HG02763 (cell line): ENCODE measurements at regions not wholly inside any gene's neighbourhood (a gene's known extent, or its start where the extent isn't known, plus 50 kb on each side); places are given as distances from the start of the nearest gene placed in this dataset.
A peak's percentile ranks its signal among the peaks of the same experiment; 100 is the strongest.
"Not testable (repeated sequence)": the region's sequence is repeated elsewhere in the genome, so short reads cannot be mapped to it uniquely, and the experiment has no call there.

ENCODE experiments used
- ATAC-seq: cut with Tn5 transposase; IDR thresholded peaks from one replicate; pipeline ENCODE4 v1.9.1; 2021; ENCODE audit warnings: mild to moderate bottlenecking, moderate library complexity; ENCODE audit not compliant: unreplicated experiment

DNA sequence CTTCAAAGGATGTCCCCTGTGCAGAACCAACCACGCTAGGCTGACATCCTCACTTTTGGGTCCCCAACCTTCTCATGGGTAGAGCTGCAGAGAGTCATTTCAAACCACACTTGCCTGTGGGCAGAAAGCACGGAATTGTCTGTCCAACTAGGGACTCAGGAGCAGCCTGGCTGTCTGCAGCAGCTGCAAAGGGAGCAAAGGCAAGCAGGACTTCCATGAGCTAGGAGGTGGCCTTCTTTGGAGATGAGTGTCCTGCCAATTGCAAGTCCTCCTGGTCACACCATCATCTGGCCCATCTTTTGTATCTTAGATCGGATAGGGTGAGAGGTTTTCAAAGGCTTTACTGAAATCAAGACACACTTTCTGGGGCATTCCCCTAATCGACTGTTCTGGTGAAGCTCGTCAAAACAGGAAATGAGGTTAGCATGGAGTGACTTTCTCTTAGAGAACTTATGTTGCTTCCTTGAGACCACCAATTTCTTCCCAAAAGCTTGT lies 222.3 kb upstream of the PLGLB2 start:
- peak; percentile 60 for ATAC-seq

- not testable (repeated sequence) for ATAC-seq
Measured at GRCh38 chr2:87526258-87526657, 221.6 kb upstream of the PLGLB2 start.

- not testable (repeated sequence) for ATAC-seq
Measured at GRCh38 chr2:87531968-87532715, 215.7 kb upstream of the PLGLB2 start.

DNA sequence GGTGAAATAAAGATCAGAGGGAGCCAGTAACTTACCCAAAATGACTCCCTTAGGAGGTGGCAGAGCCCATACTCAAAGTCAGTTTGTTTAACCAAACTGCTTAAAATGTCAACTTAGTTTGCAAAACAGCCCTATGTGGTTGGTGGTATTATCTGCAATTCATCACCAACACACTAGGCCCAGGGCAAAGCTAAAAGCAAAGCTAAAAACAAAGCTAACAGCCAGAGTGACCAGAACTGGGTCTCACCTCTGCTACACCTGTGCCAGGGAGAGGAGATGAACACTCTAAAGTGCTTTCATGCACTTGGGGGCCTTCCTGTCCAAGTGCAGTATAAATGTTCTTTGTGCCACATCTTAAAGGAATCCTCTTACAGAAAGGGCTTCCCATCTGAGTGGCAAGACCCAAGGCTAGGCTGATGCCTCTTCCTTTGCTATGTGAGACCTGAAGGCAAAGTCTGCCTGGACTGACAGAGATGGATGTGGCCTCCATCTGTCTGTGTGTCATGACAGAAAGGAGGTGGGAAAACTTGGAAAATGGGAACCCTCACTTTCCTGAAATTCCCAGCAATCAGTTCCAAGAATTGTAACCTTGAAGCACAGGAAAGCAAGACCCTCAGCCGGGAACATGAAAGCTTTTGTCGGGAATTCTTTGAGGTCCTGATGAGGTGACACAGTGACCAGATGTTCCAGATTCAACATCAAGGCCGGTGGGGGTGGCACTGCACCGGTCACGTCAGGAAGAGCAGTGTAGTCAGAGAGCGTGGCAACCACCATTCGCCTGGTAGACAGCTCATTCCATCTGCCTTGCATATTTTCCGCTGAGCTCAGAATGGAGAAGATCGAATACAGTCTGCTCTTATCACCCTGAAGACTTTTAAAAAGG lies 214.3 kb upstream of the PLGLB2 start:
- not testable (repeated sequence) for ATAC-seq

- ATAC-seq: not testable (repeated sequence)
Measured at GRCh38 chr2:87534273-87534889, 213.5 kb upstream of the PLGLB2 start.

DNA sequence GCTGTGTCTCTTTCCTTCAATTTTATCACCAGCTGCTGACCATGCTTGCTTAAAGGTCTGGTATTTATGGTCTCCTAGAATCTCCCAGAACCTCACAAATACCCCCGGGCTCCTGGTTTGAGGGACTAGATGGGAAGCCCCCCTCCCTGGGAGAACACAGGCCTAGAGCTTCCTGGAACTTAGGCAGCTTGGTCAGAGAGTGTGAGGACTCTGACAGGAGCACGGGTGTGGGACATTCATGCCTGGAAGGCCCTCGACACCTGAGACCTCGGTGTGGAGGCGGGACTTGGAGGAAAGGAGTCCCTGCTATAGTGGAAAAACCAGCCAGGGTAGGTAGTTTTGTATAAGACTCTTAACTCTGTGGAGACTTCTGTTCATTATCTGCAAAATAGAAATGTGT lies 211.5 kb upstream of the PLGLB2 start:
- not testable (repeated sequence) for ATAC-seq

DNA sequence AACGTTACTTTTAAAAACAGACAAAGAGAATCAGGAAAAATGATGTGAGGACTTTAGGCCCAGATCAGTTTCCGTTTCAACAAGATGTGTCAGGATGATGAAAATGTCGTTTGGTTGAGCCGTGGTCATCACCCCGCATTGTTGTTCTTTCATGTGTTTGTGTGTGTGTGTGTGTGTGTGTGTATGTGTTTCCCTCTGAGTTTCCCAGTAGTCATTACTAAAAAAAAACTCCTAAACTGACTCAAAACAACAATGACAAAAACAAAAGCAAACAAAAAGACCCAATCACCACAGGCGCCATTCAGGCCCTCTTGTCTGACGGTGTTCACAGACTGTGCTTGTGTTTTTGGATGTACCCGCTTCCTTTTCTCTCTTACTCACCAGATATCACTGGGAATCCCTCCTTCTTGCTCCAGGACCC lies 210.6 kb upstream of the PLGLB2 start:
- not testable (repeated sequence) for ATAC-seq

GRCh38 chr2:87538268-87538667 lies 209.6 kb upstream of the PLGLB2 start:
- ATAC-seq: not testable (repeated sequence)

DNA sequence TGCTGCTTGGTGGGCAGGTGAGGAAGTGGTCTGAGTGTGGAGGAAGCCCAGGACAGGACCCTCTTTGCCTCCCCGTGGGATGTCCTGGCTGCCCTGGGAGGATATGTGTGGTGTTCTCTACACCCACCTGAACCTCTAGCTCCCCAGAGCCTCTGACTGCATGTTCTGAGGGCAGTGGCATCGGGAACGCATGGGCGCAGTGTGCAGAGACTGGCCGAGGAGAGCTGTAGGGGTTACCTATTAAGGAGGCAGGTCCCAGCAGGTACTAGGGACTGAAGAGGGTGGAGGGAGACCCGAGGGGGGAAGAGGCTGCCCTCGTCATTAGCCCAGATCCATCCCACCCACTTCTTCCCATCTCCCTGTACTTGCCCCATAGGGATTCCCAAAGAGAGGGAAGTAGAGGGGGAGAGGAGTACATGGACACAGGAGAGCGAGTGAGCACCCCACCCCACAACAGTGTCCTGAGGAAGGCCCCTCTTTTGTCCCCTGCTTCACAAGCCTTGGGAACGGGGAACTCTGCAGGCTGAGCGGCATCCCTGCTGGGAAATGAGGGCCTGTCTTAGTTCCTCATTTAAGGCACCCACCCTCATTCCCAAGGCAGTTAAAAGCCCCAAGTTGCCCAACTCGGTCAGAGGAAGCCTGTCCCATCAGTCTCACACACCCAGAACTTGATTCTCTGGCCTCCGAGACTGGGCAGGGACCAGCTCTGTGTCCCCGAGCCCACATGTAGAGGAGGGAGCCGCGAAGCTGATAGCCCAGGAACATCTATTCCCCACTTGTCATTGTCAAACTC lies 208.5 kb upstream of the PLGLB2 start:
- not testable (repeated sequence) for ATAC-seq

DNA sequence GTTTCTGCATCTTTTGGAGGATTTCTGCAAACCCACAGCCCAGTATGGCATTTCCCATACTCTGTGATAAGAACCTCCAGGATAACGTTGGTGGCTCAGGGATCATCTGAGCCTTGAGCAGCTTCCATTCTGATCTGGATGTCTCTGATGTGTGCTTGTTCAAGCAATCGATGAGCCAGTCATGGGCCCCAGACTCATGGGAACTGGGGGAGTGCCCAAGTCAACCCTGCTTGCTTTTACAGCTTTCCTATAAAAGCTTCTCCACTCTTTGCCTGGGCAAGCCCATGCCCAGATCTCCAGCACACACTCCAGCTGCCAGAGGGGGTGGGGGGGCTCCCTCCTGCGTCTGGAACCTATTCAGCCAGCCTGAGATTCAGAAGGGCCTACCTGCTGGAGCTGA lies 207.6 kb upstream of the PLGLB2 start:
- not testable (repeated sequence) for ATAC-seq

- not testable (repeated sequence) for ATAC-seq
Measured at GRCh38 chr2:87542599-87543174, 205.2 kb upstream of the PLGLB2 start.

- ATAC-seq: not testable (repeated sequence)
Measured at GRCh38 chr2:87543797-87544196, 204.1 kb upstream of the PLGLB2 start.

- not testable (repeated sequence) for ATAC-seq
Measured at GRCh38 chr2:87547106-87547505, 200.8 kb upstream of the PLGLB2 start.

DNA sequence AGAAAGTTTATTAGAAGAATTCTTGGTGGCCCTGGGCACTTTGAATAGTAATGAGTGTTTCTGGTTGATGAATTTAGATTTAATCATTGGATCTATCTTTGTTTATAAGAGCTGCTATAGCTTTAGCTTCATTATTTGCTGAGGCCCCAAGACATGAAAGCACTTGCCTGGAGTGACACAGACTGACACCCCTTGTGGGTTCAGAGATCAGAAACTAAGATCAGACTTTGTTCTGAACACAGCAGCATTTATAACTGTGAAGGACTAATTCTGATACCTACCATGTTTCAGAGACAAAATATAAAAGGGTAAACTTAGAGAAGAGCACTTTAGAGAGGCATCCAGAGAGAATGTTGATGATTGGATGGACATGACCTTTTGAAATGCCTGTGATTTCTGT lies 199.9 kb upstream of the PLGLB2 start:
- not testable (repeated sequence) for ATAC-seq

- ATAC-seq: not testable (repeated sequence)
Measured at GRCh38 chr2:87548681-87549536, 199.0 kb upstream of the PLGLB2 start.

DNA sequence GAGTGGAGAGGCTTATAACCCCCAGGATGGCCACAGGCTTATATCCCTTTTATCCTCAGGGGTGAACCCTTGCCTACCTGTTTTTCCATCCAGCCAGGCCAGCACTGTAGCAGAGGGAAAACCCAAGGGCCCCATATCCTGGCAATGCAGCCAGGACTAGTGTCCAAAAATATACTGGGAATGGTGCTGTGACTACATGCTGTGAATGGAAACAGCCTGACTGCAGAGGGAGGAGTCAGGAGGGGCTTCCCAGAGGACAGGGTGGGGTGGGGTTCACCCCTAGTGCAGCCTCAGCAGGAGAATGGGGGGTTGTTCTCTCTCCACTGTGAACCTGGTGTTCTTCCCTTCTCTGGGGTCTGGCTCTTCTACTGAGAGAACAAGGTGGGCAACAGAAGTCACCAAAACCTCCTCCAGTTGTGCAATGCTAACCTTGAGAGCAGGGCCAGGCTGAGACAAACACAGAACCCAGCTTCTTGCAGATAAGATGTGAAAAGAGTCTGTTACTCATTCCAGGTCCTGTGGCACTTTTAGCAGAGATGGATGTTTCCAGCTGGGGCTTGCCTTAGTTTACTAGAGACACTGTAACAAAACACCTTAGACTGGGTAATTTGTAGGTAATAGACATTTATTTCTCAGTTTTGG lies 198.2 kb upstream of the PLGLB2 start:
- ATAC-seq: not testable (repeated sequence)

DNA sequence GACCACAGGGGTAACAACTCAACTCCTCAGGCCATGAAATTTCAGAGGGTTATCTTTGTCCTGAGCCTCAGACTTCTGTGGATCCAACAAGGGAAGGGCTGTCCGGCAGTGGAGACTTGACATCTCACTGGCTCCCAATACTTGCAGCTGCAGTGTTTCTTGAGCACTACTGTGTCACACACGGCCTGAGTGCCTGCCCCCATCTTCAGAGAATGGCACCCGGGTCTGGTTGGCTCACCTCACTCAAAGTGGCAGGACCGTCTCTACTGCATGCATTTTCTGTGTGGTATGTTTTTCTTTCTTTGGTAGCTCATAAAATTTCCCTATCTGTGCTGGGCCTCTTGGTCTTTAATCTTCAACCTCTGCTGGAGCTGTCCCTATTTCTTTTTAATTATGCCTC lies 193.2 kb upstream of the PLGLB2 start:
- not testable (repeated sequence) for ATAC-seq

DNA sequence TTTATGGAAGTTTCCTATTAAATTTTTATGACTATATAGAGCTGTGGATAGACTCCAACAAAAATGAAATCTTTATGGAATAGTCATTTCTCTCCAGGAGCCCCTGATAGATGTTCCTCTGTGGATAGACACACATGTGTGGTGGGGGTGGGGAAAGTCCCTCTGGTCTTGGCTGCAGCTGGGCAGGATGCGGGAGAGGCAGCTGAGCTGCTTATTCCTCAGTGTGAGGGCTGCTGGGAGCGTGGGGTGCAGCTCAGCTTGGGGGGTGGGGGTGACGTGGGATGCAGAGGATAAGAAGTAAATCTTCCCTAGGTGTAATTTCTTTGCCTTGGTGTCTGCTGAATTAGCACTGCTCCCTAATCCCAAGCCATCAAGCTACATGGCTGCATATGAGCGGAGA lies 192.8 kb upstream of the PLGLB2 start:
- ATAC-seq: not testable (repeated sequence)

GRCh38 chr2:87559001-87559400 lies 188.9 kb upstream of the PLGLB2 start:
- not testable (repeated sequence) for ATAC-seq
